ENCODE measurements at regions not wholly inside any gene's neighbourhood (a gene's known extent, or its start where the extent isn't known, plus 50 kb on each side); places are given as distances from the start of the nearest gene placed in this dataset.

DNA sequence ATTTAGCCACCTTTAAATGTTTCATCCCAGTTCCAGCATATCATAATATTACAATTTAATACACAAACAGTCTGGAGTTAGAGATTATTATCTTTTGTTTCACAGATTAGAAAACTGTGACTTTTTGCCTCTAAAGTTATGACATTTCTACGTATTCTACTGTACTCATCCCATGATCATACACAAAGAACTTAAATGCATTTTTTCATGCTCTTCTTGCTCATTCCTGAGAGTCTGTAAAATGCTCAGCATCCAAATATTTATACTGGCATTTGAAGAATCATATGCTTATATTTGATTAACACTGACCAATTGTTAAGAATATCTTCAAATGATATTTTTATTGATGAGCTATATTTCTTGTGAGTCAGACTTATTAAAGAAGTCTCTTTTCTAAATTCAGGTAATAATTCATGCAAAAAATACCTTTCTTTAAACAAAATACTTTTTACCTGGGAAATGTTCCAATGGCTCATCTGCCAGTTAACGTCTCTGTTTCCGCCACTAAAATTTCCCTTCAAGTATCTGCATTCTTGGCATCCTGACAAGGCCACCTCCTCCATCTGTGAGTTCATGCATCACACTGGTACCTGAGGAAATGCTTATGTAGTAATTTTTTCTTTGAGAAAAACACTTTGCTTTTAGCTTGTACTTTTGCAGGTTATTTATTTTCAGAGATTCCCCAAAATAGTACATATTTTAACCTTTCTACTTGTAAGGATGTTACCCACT, 139.6 kb upstream of the RASA1 start:
- TF ChIP-seq CTCF (IDR thresholded peaks at IDR 0.05): no peak
- no peak for TF ChIP-seq POLR2A (IDR thresholded peaks at IDR 0.05)
- no peak for TF ChIP-seq EP300 (IDR thresholded peaks at IDR 0.05)
